Neural progenitor cell (in vitro differentiated cells): ENCODE measurements at regions not wholly inside any gene's neighbourhood (a gene's known extent, or its start where the extent isn't known, plus 50 kb on each side); places are given as distances from the start of the nearest gene placed in this dataset.

Source experiments
- EZH2 ChIP-seq: fragments of 200-600 bp; sonication (generic); IDR thresholded peaks from 2 replicates; pipeline ENCODE4 v1.6.1; 2017; ENCODE audit warnings: antibody characterized with exemption, mild to moderate bottlenecking, moderate library complexity
- EZH2phosphoT487 ChIP-seq: fragments of 200-600 bp; sonication (generic); IDR thresholded peaks from 2 replicates; pipeline ENCODE4 v1.6.1; 2017; ENCODE audit warnings: antibody characterized with exemption
- TF ChIP-seq, protein P1 (sequence below): fragments of 200-600 bp; sonication (generic); IDR thresholded peaks from 2 replicates; pipeline ENCODE4 v1.5.1; 2017; ENCODE audit warnings: antibody characterized with exemption, mild to moderate bottlenecking

DNA sequence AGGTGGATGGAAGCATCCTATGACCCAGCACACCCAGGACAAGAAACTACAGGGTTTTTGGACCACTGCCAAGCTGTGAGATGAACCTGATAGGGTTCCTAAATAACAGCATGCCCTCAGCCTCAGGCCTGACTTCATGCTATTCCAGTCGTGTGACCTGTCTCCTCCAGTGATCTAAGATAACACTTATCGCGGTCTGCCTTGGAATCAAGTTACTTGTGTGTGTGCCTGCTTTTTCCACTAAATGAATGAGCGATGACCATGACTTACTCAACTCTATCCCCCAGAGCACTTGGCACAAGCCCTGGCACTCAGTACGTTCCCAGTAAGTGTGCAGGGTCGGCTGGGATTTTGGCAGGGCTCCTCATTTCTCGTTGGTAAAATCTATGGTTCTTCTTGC lies 172.7 kb upstream of the TP63 start:
- TF ChIP-seq EZH2 (no peak), EZH2phosphoT487 (no peak)
- TF ChIP-seq, protein P1, sequence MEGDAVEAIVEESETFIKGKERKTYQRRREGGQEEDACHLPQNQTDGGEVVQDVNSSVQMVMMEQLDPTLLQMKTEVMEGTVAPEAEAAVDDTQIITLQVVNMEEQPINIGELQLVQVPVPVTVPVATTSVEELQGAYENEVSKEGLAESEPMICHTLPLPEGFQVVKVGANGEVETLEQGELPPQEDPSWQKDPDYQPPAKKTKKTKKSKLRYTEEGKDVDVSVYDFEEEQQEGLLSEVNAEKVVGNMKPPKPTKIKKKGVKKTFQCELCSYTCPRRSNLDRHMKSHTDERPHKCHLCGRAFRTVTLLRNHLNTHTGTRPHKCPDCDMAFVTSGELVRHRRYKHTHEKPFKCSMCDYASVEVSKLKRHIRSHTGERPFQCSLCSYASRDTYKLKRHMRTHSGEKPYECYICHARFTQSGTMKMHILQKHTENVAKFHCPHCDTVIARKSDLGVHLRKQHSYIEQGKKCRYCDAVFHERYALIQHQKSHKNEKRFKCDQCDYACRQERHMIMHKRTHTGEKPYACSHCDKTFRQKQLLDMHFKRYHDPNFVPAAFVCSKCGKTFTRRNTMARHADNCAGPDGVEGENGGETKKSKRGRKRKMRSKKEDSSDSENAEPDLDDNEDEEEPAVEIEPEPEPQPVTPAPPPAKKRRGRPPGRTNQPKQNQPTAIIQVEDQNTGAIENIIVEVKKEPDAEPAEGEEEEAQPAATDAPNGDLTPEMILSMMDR = no peak
